ENCODE measurements at regions not wholly inside any gene's neighbourhood (a gene's known extent, or its start where the extent isn't known, plus 50 kb on each side); places are given as distances from the start of the nearest gene placed in this dataset.

DNA sequence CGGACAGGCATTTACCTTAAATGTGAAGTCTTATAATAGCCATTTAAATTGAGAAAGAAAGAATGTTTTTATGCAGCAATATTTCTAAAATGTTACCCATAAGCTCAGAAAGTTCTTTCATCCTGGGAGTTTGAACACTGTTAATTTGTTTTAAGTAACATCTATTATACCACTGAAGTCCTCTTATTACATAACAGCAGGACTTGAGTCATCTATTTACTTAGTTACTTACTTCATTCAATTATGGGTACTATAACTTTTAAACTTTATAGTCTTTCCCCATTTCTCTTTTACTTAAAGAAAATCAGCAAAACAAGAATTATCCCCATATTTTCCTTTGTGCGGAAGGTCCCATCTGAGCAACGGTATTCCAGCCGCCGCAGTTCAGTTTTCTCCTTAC lies 473.1 kb downstream of the ETNK1 start:
- H3K27me3 ChIP-seq (ENCODE audit: control insufficient read depth, insufficient read depth, low read length), result no peaks in the 10 kb centered on the region
- no peak for DNase-seq
- WGBS (ENCODE audit: insufficient coverage, low lambda C conversion rate), result 100% methylated on average over 1 of the region's 5 CpGs

DNA sequence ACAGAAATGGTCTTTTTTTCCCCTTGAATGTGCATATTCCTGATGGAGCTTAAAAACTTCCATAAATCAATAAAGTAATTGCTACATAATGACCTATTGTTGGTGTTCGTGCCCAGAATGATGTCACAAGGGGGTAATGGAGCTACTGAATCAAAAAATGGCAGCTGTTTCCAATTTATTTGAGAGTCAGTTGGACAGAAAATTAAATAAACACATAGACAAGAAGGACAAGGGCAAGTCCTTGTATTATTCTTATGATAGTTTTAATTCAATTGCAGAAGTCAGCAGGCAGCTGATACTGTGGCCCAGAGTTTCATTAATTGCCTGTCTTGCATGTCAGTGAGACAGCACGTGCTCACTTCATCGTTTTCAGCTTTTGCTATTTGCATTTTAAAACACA lies 473.5 kb downstream of the ETNK1 start:
- H3K4me3 ChIP-seq (ENCODE audit: low read length), result no peak overlapping the region
- no peak for DNase-seq
- 60% methylated on average over 1 of the region's 3 CpGs for WGBS (ENCODE audit: insufficient coverage, low lambda C conversion rate)
- no peaks in the 10 kb centered on the region for H3K4me1 ChIP-seq (ENCODE audit: control insufficient read depth, insufficient read depth, low read length)
- no peak overlapping the region for H3K27ac ChIP-seq (ENCODE audit: low read length)
- no peaks in the 10 kb centered on the region for H3K9me3 ChIP-seq (ENCODE audit: control insufficient read depth, low read depth, low read length)
- no peaks in the 10 kb centered on the region for H3K36me3 ChIP-seq (ENCODE audit: control insufficient read depth, insufficient read depth, low read length)
- H3K27me3 ChIP-seq (ENCODE audit: control insufficient read depth, insufficient read depth, low read length), result no peaks in the 10 kb centered on the region

More for the DNA sequence above, 473.1 kb downstream of the ETNK1 start:
- Histone ChIP-seq H3K4me3 (ENCODE audit: low read length) (no peak overlapping the region), H3K36me3 (ENCODE audit: control insufficient read depth, insufficient read depth, low read length) (no peaks in the 10 kb centered on the region), H3K4me1 (ENCODE audit: control insufficient read depth, insufficient read depth, low read length) (no peaks in the 10 kb centered on the region), H3K9me3 (ENCODE audit: control insufficient read depth, low read depth, low read length) (no peaks in the 10 kb centered on the region), H3K27ac (ENCODE audit: low read length) (no peak overlapping the region)

DNA sequence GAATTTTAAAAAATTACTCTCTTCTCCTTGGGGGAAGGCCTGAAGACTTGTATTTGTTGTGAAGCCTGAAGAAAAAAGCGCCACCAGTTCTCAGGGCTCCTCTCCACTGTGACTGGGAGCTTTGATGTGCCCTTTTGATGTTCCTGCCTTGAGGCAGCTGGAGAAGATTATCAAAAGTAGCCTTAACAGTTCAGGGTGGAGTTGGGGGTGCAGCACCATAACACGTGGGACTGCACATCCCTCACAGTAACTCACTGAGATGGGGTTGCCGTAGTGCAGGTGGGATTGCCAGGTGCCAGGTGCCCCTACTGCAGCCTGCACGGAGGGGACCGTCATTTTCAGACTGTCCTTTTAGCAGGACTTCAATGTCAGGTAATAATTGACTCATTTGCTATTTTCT lies 474.1 kb downstream of the ETNK1 start:
- H3K4me3 ChIP-seq (ENCODE audit: low read length), result no peak overlapping the region
- H3K9me3 ChIP-seq (ENCODE audit: control insufficient read depth, low read depth, low read length), result no peaks in the 10 kb centered on the region
- H3K4me1 ChIP-seq (ENCODE audit: control insufficient read depth, insufficient read depth, low read length), result no peaks in the 10 kb centered on the region
- no CpG with 5 or more reads among the region's 5 CpGs for WGBS (ENCODE audit: insufficient coverage, low lambda C conversion rate)
- H3K27ac ChIP-seq (ENCODE audit: low read length), result no peak overlapping the region
- DNase-seq, result no peak
- H3K36me3 ChIP-seq (ENCODE audit: control insufficient read depth, insufficient read depth, low read length), result no peaks in the 10 kb centered on the region
- no peaks in the 10 kb centered on the region for H3K27me3 ChIP-seq (ENCODE audit: control insufficient read depth, insufficient read depth, low read length)

DNA sequence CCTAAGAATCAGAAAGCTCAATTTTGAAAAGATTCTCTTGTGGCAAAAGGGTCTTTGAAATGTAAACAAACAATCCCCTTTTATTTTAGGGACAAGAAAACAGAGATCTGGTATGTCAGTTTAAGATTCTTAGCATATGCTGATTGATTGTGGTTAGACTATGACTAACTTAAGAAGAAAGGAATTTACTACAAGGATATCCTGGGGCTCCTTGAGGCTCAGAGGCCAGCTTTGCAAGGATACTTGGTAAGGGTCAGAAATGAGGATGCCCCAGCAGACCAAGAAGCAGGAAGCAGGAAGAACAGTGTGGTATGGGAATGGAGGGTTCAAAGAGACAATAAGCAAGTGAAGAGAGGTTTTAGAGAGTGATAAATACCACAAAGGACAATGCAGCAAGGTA lies 474.6 kb downstream of the ETNK1 start:
- Histone ChIP-seq H3K4me3 (ENCODE audit: low read length) (no peak overlapping the region), H3K27ac (ENCODE audit: low read length) (no peak overlapping the region), H3K27me3 (ENCODE audit: control insufficient read depth, insufficient read depth, low read length) (no peaks in the 10 kb centered on the region), H3K36me3 (ENCODE audit: control insufficient read depth, insufficient read depth, low read length) (no peaks in the 10 kb centered on the region), H3K4me1 (ENCODE audit: control insufficient read depth, insufficient read depth, low read length) (no peaks in the 10 kb centered on the region), H3K9me3 (ENCODE audit: control insufficient read depth, low read depth, low read length) (no peaks in the 10 kb centered on the region)
- no peak for DNase-seq

DNA sequence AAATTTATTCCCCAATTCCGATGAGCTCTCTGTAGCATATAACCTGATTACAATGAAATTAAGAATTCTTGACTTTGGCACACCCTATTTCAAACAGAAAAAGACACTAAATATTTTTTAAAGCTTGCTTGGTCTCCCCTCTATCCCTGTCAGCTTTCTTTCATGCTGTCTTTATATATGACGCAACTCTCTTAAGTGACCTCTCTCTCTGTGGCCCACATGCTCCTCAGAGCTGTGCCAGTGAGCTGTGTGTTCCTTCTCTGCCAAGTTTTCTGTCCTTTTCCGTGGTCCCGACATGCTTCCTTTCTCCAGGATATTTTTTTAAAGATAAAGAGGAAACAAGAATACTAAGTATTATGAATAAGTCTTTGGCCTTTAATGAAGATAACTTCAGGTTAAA lies 484.0 kb downstream of the ETNK1 start:
- 100% methylated on average over 1 of the region's 4 CpGs for WGBS (ENCODE audit: insufficient coverage, low lambda C conversion rate)

DNA sequence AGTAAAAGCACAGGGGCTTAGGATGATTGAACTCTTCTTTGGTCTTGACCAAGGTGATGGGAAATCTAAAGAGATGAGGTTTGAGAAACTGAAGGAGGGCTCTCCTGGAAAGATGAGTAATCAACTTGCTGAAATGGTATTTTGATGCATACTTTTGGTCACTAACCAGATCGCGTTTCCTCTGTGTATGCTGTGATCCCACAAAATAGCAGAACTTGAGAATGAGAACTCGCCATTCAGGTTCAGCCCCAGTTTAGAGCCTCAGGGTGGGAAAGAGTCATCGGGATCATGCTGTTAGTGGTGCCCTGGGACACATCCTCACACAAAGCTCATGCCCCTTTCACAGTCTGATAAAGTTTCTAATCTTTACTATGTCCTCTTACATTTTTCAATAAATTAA lies 488.8 kb downstream of the ETNK1 start:
- no peaks in the 10 kb centered on the region for H3K27me3 ChIP-seq (ENCODE audit: control insufficient read depth, insufficient read depth, low read length)
- no CpG with 5 or more reads among the region's 4 CpGs for WGBS (ENCODE audit: insufficient coverage, low lambda C conversion rate)

More for the DNA sequence above, 484.0 kb downstream of the ETNK1 start:
- H3K27ac ChIP-seq (ENCODE audit: low read length), result no peak overlapping the region
- H3K4me3 ChIP-seq (ENCODE audit: low read length), result no peak overlapping the region
- H3K36me3 ChIP-seq (ENCODE audit: control insufficient read depth, insufficient read depth, low read length), result no peaks in the 10 kb centered on the region
- no peaks in the 10 kb centered on the region for H3K27me3 ChIP-seq (ENCODE audit: control insufficient read depth, insufficient read depth, low read length)
- no peak for DNase-seq
- H3K9me3 ChIP-seq (ENCODE audit: control insufficient read depth, low read depth, low read length), result no peaks in the 10 kb centered on the region
- no peaks in the 10 kb centered on the region for H3K4me1 ChIP-seq (ENCODE audit: control insufficient read depth, insufficient read depth, low read length)

DNA sequence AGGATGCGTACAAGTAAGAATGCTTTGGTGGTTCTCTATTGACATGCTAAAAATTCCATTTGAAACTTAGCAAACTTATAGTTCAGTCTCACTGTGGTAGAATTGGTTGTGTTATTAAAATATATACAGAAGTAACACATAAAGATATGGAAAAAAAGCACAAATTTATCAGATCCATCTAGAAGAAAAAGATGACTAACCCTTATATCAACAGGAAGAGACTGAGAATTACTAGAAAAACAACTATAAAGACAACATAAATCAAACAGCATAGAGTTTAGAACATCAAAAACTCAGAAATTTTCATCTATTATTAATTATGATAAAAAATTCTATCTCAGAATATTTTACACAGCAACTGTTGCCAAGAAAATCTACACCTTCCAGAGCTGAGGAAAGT lies 491.0 kb downstream of the ETNK1 start:
- Histone ChIP-seq H3K4me1 (ENCODE audit: control insufficient read depth, insufficient read depth, low read length) (no peaks in the 10 kb centered on the region), H3K9me3 (ENCODE audit: control insufficient read depth, low read depth, low read length) (no peaks in the 10 kb centered on the region), H3K27me3 (ENCODE audit: control insufficient read depth, insufficient read depth, low read length) (no peaks in the 10 kb centered on the region), H3K4me3 (ENCODE audit: low read length) (no peak overlapping the region), H3K27ac (ENCODE audit: low read length) (no peak overlapping the region), H3K36me3 (ENCODE audit: control insufficient read depth, insufficient read depth, low read length) (no peaks in the 10 kb centered on the region)
- WGBS (ENCODE audit: insufficient coverage, low lambda C conversion rate), result 100% methylated on average over 1 of the region's 1 CpG
- DNase-seq, result no peak

More for the DNA sequence above, 488.8 kb downstream of the ETNK1 start:
- Histone ChIP-seq H3K27ac (ENCODE audit: low read length) (no peak overlapping the region), H3K9me3 (ENCODE audit: control insufficient read depth, low read depth, low read length) (no peaks in the 10 kb centered on the region), H3K36me3 (ENCODE audit: control insufficient read depth, insufficient read depth, low read length) (no peaks in the 10 kb centered on the region), H3K4me3 (ENCODE audit: low read length) (no peak overlapping the region), H3K4me1 (ENCODE audit: control insufficient read depth, insufficient read depth, low read length) (no peaks in the 10 kb centered on the region)
- no peak for DNase-seq

DNA sequence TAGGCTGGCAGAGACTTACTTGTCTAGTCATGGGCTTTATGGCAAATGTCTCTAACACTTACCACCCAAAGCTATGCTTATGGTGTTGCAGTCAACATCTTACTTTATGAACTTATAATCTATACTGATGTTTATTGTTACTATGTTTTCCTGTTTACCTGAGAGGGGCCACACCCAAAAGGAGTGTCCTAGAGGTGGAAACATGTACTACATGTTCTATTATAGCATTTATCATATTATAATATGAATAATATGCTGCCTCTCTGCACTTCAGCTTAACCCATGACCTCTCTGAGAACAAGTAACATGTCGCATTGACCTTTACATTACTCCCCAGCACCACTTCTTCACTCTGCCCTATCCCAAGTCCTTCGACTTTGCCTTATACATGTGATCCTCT lies 501.8 kb downstream of the ETNK1 start:
- no peak overlapping the region for H3K4me3 ChIP-seq (ENCODE audit: low read length)
- H3K27me3 ChIP-seq (ENCODE audit: control insufficient read depth, insufficient read depth, low read length), result no peaks in the 10 kb centered on the region
- H3K9me3 ChIP-seq (ENCODE audit: control insufficient read depth, low read depth, low read length), result no peaks in the 10 kb centered on the region
- WGBS (ENCODE audit: insufficient coverage, low lambda C conversion rate), result 100% methylated on average over 1 of the region's 2 CpGs
- DNase-seq, result no peak
- H3K27ac ChIP-seq (ENCODE audit: low read length), result no peak overlapping the region
- H3K36me3 ChIP-seq (ENCODE audit: control insufficient read depth, insufficient read depth, low read length), result no peaks in the 10 kb centered on the region
- no peaks in the 10 kb centered on the region for H3K4me1 ChIP-seq (ENCODE audit: control insufficient read depth, insufficient read depth, low read length)

DNA sequence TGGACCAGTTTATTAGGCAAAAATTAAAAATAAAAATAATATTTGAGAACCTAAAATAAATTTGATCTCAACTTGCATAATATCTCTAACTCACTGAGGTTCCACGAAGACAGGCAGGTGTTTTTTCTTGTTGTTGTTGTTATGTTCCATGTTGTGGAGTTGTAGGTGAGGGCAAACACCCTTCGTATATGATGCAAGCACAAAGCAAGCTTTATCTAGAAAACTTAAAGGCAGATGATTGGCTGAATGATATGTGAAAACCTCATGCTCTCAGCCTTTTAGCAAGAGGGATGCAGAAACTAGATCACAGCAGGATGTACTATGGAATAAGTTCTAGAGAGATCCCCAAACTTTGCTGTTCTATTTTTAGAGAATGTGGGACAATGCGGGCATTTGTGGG lies 502.7 kb downstream of the ETNK1 start:
- 84% methylated on average over 3 of the region's 3 CpGs for WGBS (ENCODE audit: insufficient coverage, low lambda C conversion rate)
- DNase-seq, result no peak

DNA sequence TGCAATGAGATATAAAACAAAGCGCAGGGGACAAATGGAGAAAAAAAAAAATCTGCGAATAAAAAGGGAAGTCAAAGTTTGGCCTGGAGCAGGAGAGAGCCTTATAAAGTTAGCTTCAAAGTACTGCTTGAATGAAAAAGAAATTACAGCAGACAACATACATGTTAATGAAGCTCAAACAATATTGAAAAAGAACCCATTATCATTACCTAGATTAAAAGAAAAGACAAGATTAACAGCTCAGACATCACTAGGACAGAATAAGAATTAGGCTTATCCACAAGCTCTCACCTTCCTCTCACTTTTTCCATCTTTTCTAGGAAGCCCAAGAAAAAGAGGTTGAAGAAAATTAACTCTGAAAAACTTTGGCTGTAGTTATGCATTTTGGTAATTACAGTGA lies 503.5 kb downstream of the ETNK1 start:
- no peaks in the 10 kb centered on the region for H3K4me1 ChIP-seq (ENCODE audit: control insufficient read depth, insufficient read depth, low read length)
- WGBS (ENCODE audit: insufficient coverage, low lambda C conversion rate), result 100% methylated on average over 2 of the region's 2 CpGs
- H3K27me3 ChIP-seq (ENCODE audit: control insufficient read depth, insufficient read depth, low read length), result no peaks in the 10 kb centered on the region
- no peak for DNase-seq
- H3K4me3 ChIP-seq (ENCODE audit: low read length), result no peak overlapping the region
- H3K36me3 ChIP-seq (ENCODE audit: control insufficient read depth, insufficient read depth, low read length), result no peaks in the 10 kb centered on the region
- no peaks in the 10 kb centered on the region for H3K9me3 ChIP-seq (ENCODE audit: control insufficient read depth, low read depth, low read length)
- H3K27ac ChIP-seq (ENCODE audit: low read length), result no peak overlapping the region

More for the DNA sequence above, 502.7 kb downstream of the ETNK1 start:
- H3K36me3 ChIP-seq (ENCODE audit: control insufficient read depth, insufficient read depth, low read length), result no peaks in the 10 kb centered on the region
- H3K27ac ChIP-seq (ENCODE audit: low read length), result no peak overlapping the region
- H3K9me3 ChIP-seq (ENCODE audit: control insufficient read depth, low read depth, low read length), result no peaks in the 10 kb centered on the region
- no peaks in the 10 kb centered on the region for H3K4me1 ChIP-seq (ENCODE audit: control insufficient read depth, insufficient read depth, low read length)
- H3K27me3 ChIP-seq (ENCODE audit: control insufficient read depth, insufficient read depth, low read length), result no peaks in the 10 kb centered on the region
- H3K4me3 ChIP-seq (ENCODE audit: low read length), result no peak overlapping the region

DNA sequence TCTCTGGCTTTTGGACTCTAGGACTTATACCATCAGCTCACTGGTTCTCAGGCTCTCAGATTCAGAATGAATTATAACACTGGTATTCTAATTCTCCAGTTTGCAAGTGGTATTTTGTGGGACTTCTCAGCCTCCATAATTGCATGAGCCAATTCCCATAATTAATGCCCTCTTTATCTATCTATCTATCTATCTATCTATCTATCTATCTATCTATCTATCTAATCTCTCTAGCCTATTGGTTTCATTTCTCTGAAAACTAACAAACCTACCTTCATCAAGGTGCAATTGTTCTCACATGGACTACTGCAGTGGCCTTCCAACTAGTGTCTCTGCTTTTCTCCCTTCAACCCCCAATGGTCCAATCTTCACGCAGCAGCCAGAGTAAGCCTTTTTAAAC lies 507.4 kb downstream of the ETNK1 start:
- DNase-seq, result no peak
- Histone ChIP-seq H3K4me3 (ENCODE audit: low read length) (no peak overlapping the region), H3K27me3 (ENCODE audit: control insufficient read depth, insufficient read depth, low read length) (no peaks in the 10 kb centered on the region), H3K4me1 (ENCODE audit: control insufficient read depth, insufficient read depth, low read length) (no peaks in the 10 kb centered on the region), H3K27ac (ENCODE audit: low read length) (no peak overlapping the region), H3K36me3 (ENCODE audit: control insufficient read depth, insufficient read depth, low read length) (no peaks in the 10 kb centered on the region), H3K9me3 (ENCODE audit: control insufficient read depth, low read depth, low read length) (no peaks in the 10 kb centered on the region)
- no CpG with 5 or more reads among the region's 1 CpG for WGBS (ENCODE audit: insufficient coverage, low lambda C conversion rate)
